HG03135 (cell line): ENCODE measurements at regions not wholly inside any gene's neighbourhood (a gene's known extent, or its start where the extent isn't known, plus 50 kb on each side); places are given as distances from the start of the nearest gene placed in this dataset.

Experiments used
- ATAC-seq: cut with Tn5 transposase; IDR thresholded peaks from one replicate; pipeline ENCODE4 v1.9.1; 2021; ENCODE audit warnings: mild to moderate bottlenecking, moderate library complexity; ENCODE audit not compliant: unreplicated experiment

- no peak for ATAC-seq
These were observed 199.4 kb upstream of the RPL38 start for GRCh38 chr17:74004056-74004455.

GRCh38 chr17:74005790-74006189 lies 197.7 kb upstream of the RPL38 start:
- no peak for ATAC-seq

GRCh38 chr17:74006371-74006770 lies 197.1 kb upstream of the RPL38 start:
- no peak for ATAC-seq

- no peak for ATAC-seq
These were observed 195.3 kb upstream of the RPL38 start for GRCh38 chr17:74008196-74008595.

GRCh38 chr17:74009056-74009625 lies 194.3 kb upstream of the RPL38 start:
- no peak for ATAC-seq

GRCh38 chr17:74010903-74011302 lies 192.6 kb upstream of the RPL38 start:
- ATAC-seq = no peak

GRCh38 chr17:74011966-74012365 lies 191.5 kb upstream of the RPL38 start:
- ATAC-seq = no peak

- no peak for ATAC-seq
These were observed 191.0 kb upstream of the RPL38 start for GRCh38 chr17:74012465-74012864.

GRCh38 chr17:74015316-74015715 lies 188.2 kb upstream of the RPL38 start:
- no peak for ATAC-seq

- no peak for ATAC-seq
These were observed 187.5 kb upstream of the RPL38 start for GRCh38 chr17:74015990-74016389.

GRCh38 chr17:74016461-74016860 lies 187.0 kb upstream of the RPL38 start:
- no peak for ATAC-seq

- ATAC-seq = no peak
These were observed 186.0 kb upstream of the RPL38 start for GRCh38 chr17:74017466-74017865.

GRCh38 chr17:74018115-74018514 lies 185.4 kb upstream of the RPL38 start:
- ATAC-seq = no peak

- ATAC-seq = no peak
These were observed 184.2 kb upstream of the RPL38 start for GRCh38 chr17:74019271-74019670.

GRCh38 chr17:74019860-74020259 lies 183.6 kb upstream of the RPL38 start:
- ATAC-seq = no peak

- no peak for ATAC-seq
These were observed 183.0 kb upstream of the RPL38 start for GRCh38 chr17:74020522-74020921.

GRCh38 chr17:74024871-74025531 lies 178.5 kb upstream of the RPL38 start:
- ATAC-seq = no peak

GRCh38 chr17:74027444-74027843 lies 176.0 kb upstream of the RPL38 start:
- ATAC-seq = no peak

GRCh38 chr17:74028354-74029116 lies 174.9 kb upstream of the RPL38 start:
- ATAC-seq = no peak

GRCh38 chr17:74031316-74032090 lies 172.0 kb upstream of the RPL38 start:
- ATAC-seq = no peak

GRCh38 chr17:74032222-74032621 lies 171.3 kb upstream of the RPL38 start:
- no peak for ATAC-seq
